ENCODE measurements at regions not wholly inside any gene's neighbourhood (a gene's known extent, or its start where the extent isn't known, plus 50 kb on each side); places are given as distances from the start of the nearest gene placed in this dataset.

DNA sequence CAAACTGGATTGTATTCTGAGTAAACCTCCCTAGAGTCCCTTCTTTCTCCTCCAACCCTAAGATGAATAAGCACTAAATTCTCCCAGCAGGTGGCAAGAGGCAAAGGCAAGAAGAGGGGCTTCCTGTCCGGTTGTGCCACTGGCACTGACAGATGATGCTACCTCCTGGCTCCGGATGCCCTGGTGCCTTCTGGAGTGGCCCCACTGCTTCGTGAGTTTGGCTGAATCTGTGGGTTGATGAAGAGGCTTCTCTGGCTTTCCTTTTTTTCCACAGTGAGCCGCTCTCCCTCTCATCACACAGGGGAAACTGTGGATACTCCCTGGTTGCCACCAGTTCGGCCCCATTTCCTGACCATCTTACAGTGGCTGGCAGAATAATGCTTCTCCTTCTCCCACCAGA, 404.7 kb downstream of the GALR1 start:
- peaks cover 10% of the 10 kb centered on the region for H3K27me3 ChIP-seq (ENCODE audit: low read depth, low read length)
- H3K9ac ChIP-seq (ENCODE audit: low read length): no peak overlapping the region
- no peaks in the 10 kb centered on the region for H3K36me3 ChIP-seq (replicated peaks; ENCODE audit: low read depth, low read length)
- H2AFZ ChIP-seq (ENCODE audit: low read depth, low read length): no peak overlapping the region
- TF ChIP-seq EZH2phosphoT487 (IDR thresholded peaks at IDR 0.05; ENCODE audit: low read depth) (no peak), CTCF (IDR thresholded peaks at IDR 0.05; ENCODE audit: low read depth, low read length) (no peak)
- no peak overlapping the region for H3K4me2 ChIP-seq (ENCODE audit: low read length)
- no peak overlapping the region for H3K27ac ChIP-seq (ENCODE audit: low read length)
- H3K4me3 ChIP-seq (ENCODE audit: low read length): no peak overlapping the region
- H3K79me2 ChIP-seq (ENCODE audit: low read length): no peaks in the 10 kb centered on the region
- H4K20me1 ChIP-seq (ENCODE audit: insufficient read depth, low read length): no peaks in the 10 kb centered on the region
- no peaks in the 10 kb centered on the region for H3K4me1 ChIP-seq (ENCODE audit: low read length)
- H3K9me3 ChIP-seq (ENCODE audit: insufficient read depth, low read length): no peaks in the 10 kb centered on the region

GRCh38 chr18:77657651-77658298, 408.1 kb downstream of the GALR1 start:
- no peaks in the 10 kb centered on the region for H4K20me1 ChIP-seq (ENCODE audit: insufficient read depth, low read length)
- no peak overlapping the region for H3K9ac ChIP-seq (ENCODE audit: low read length)
- no peak overlapping the region for H3K4me2 ChIP-seq (ENCODE audit: low read length)
- H3K4me3 ChIP-seq (ENCODE audit: low read length): no peak overlapping the region
- peaks cover 8% of the 10 kb centered on the region; the same call in 1 of the 2 replicates for H3K27me3 ChIP-seq (ENCODE audit: low read depth, low read length)
- no peak overlapping the region for H3K27ac ChIP-seq (ENCODE audit: low read length)
- no peak for TF ChIP-seq CTCF (IDR thresholded peaks at IDR 0.05; ENCODE audit: low read depth, low read length)
- no peak for TF ChIP-seq EZH2phosphoT487 (IDR thresholded peaks at IDR 0.05; ENCODE audit: low read depth)
- no peak overlapping the region for H2AFZ ChIP-seq (ENCODE audit: low read depth, low read length)
- no peaks in the 10 kb centered on the region for H3K79me2 ChIP-seq (ENCODE audit: low read length)
- H3K4me1 ChIP-seq (ENCODE audit: low read length): no peaks in the 10 kb centered on the region
- no peaks in the 10 kb centered on the region for H3K9me3 ChIP-seq (ENCODE audit: insufficient read depth, low read length)
- H3K36me3 ChIP-seq (replicated peaks; ENCODE audit: low read depth, low read length): no peaks in the 10 kb centered on the region

- H3K27me3 ChIP-seq (ENCODE audit: low read depth, low read length): peaks cover 13% of the 10 kb centered on the region; the same call in 1 of the 2 replicates
- no peaks in the 10 kb centered on the region for H3K79me2 ChIP-seq (ENCODE audit: low read length)
- TF ChIP-seq CTCF (IDR thresholded peaks at IDR 0.05; ENCODE audit: low read depth, low read length) (no peak), EZH2phosphoT487 (IDR thresholded peaks at IDR 0.05; ENCODE audit: low read depth) (no peak)
- H3K9me3 ChIP-seq (ENCODE audit: insufficient read depth, low read length): no peaks in the 10 kb centered on the region
- H3K27ac ChIP-seq (ENCODE audit: low read length): no peak overlapping the region
- H3K4me1 ChIP-seq (ENCODE audit: low read length): no peaks in the 10 kb centered on the region
- no peak overlapping the region for H3K4me2 ChIP-seq (ENCODE audit: low read length)
- H3K36me3 ChIP-seq (replicated peaks; ENCODE audit: low read depth, low read length): no peaks in the 10 kb centered on the region
- H3K9ac ChIP-seq (ENCODE audit: low read length): no peak overlapping the region
- H2AFZ ChIP-seq (ENCODE audit: low read depth, low read length): no peak overlapping the region
- no peak overlapping the region for H3K4me3 ChIP-seq (ENCODE audit: low read length)
- H4K20me1 ChIP-seq (ENCODE audit: insufficient read depth, low read length): no peaks in the 10 kb centered on the region
Observed at GRCh38 chr18:77658299-77658662, 408.6 kb downstream of the GALR1 start.

GRCh38 chr18:77658751-77659448, 409.3 kb downstream of the GALR1 start:
- no peak overlapping the region for H3K9ac ChIP-seq (ENCODE audit: low read length)
- H3K4me3 ChIP-seq (ENCODE audit: low read length): no peak overlapping the region
- H3K27ac ChIP-seq (ENCODE audit: low read length): no peak overlapping the region
- H3K27me3 ChIP-seq (ENCODE audit: low read depth, low read length): peaks cover 18% of the 10 kb centered on the region; the same call in 1 of the 2 replicates
- TF ChIP-seq CTCF (IDR thresholded peaks at IDR 0.05; ENCODE audit: low read depth, low read length) (no peak), EZH2phosphoT487 (IDR thresholded peaks at IDR 0.05; ENCODE audit: low read depth) (no peak)
- H3K36me3 ChIP-seq (replicated peaks; ENCODE audit: low read depth, low read length): no peaks in the 10 kb centered on the region
- no peaks in the 10 kb centered on the region for H3K79me2 ChIP-seq (ENCODE audit: low read length)
- H4K20me1 ChIP-seq (ENCODE audit: insufficient read depth, low read length): no peaks in the 10 kb centered on the region
- no peaks in the 10 kb centered on the region for H3K4me1 ChIP-seq (ENCODE audit: low read length)
- H2AFZ ChIP-seq (ENCODE audit: low read depth, low read length): no peak overlapping the region
- H3K9me3 ChIP-seq (ENCODE audit: insufficient read depth, low read length): no peaks in the 10 kb centered on the region
- H3K4me2 ChIP-seq (ENCODE audit: low read length): no peak overlapping the region
